ENCODE measurements at regions not wholly inside any gene's neighbourhood (a gene's known extent, or its start where the extent isn't known, plus 50 kb on each side); places are given as distances from the start of the nearest gene placed in this dataset.

DNA sequence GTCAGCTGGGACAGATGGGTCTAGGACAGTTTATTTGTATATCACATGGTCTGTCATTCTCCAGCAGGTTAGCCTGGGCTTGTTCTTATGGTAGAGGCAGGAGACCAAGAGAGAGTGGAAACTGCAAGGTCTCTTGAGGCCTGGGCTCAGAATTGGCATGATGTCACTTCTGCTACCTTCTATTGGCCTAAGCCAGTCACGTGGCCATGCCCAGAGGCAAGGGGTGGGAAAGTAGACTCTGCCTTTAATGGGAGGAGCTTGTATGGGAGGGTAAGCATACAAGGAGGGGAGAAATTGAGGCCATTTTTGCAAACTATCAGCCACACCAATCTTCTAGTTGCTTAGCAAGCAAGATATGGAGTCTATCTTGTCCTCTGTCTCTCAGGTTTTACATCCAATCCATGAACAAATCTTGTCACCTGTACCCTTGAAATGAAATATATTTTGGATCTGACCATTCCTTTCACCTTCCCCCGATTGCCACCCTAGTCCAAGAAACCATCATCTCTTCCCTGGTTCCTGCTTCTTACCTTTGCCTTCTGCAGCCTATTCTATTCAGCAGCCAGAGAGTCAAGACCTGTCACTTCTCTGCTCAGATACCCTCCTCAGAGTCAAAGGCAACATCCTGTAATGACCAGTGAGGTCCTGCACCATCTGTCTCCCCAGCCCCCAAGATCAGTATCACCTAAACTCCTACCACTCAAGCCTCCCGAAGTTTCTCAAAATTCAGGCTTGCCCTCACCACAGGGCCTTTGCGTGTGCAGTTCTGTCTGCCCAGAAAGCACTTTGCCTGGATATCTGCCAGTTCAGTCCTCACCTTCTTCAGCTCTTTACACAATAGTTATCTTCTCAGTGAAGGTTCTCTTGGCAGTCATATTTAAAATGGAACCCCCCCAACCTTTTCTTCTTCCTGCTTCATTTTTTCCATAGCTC lies 240.0 kb downstream of the LOXHD1 start (continued):
- TF ChIP-seq HDAC3 (IDR thresholded peaks at IDR 0.05; ENCODE audit: borderline replicate concordance, partially characterized antibody) (no peak), KAT8 (IDR thresholded peaks at IDR 0.05; ENCODE audit: low read depth) (no peak), JUN (IDR thresholded peaks at IDR 0.05; ENCODE audit: borderline replicate concordance, low read depth, low read length) (peak; percentile 82), JUN (CRISPR knock-in tag; IDR thresholded peaks at IDR 0.05; ENCODE audit: borderline replicate concordance) (no peak), ZKSCAN1 (IDR thresholded peaks at IDR 0.05; ENCODE audit: low read depth, low read length) (no peak), NFXL1 (CRISPR knock-in tag; IDR thresholded peaks at IDR 0.05) (no peak), TEAD4 (IDR thresholded peaks at IDR 0.05; ENCODE audit: low read length) (no peak), TEAD4 (CRISPR knock-in tag; IDR thresholded peaks at IDR 0.05; ENCODE audit: borderline replicate concordance) (no peak), ZBTB8A (IDR thresholded peaks at IDR 0.05; ENCODE audit: partially characterized antibody) (no peak), PHB2 (IDR thresholded peaks at IDR 0.05; ENCODE audit: low read depth) (no peak), FOXK2 (conservative IDR thresholded peaks at IDR 0.05 in 1 of 2, IDR thresholded peaks at IDR 0.05 in 1 of 2; ENCODE audit: low read depth in 2 of 2) (no peak; a peak in 1 of 4 replicates), ZNF384 (IDR thresholded peaks at IDR 0.05; ENCODE audit: low read depth, low read length) (no peak), POLR2AphosphoS2 (IDR thresholded peaks at IDR 0.05; ENCODE audit: low read length) (no peak), MCM5 (IDR thresholded peaks at IDR 0.05; ENCODE audit: low read depth) (no peak), IFI16 (CRISPR knock-in tag; IDR thresholded peaks at IDR 0.05) (no peak), POLR3A (IDR thresholded peaks at IDR 0.05; ENCODE audit: borderline replicate concordance, extremely low read depth, insufficient read depth, insufficient read length) (no peak)
- TF ChIP-seq, protein P1, sequence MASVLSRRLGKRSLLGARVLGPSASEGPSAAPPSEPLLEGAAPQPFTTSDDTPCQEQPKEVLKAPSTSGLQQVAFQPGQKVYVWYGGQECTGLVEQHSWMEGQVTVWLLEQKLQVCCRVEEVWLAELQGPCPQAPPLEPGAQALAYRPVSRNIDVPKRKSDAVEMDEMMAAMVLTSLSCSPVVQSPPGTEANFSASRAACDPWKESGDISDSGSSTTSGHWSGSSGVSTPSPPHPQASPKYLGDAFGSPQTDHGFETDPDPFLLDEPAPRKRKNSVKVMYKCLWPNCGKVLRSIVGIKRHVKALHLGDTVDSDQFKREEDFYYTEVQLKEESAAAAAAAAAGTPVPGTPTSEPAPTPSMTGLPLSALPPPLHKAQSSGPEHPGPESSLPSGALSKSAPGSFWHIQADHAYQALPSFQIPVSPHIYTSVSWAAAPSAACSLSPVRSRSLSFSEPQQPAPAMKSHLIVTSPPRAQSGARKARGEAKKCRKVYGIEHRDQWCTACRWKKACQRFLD (CRISPR knock-in tag; IDR thresholded peaks at IDR 0.05), result no peak
- TF ChIP-seq, protein P2, sequence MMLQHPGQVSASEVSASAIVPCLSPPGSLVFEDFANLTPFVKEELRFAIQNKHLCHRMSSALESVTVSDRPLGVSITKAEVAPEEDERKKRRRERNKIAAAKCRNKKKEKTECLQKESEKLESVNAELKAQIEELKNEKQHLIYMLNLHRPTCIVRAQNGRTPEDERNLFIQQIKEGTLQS (IDR thresholded peaks at IDR 0.05), result peak; percentile 69; the same call in 1 of the 2 replicates
- TF ChIP-seq, protein P2 (CRISPR knock-in tag; conservative IDR thresholded peaks at IDR 0.05), result no peak
- TF ChIP-seq, protein P3, sequence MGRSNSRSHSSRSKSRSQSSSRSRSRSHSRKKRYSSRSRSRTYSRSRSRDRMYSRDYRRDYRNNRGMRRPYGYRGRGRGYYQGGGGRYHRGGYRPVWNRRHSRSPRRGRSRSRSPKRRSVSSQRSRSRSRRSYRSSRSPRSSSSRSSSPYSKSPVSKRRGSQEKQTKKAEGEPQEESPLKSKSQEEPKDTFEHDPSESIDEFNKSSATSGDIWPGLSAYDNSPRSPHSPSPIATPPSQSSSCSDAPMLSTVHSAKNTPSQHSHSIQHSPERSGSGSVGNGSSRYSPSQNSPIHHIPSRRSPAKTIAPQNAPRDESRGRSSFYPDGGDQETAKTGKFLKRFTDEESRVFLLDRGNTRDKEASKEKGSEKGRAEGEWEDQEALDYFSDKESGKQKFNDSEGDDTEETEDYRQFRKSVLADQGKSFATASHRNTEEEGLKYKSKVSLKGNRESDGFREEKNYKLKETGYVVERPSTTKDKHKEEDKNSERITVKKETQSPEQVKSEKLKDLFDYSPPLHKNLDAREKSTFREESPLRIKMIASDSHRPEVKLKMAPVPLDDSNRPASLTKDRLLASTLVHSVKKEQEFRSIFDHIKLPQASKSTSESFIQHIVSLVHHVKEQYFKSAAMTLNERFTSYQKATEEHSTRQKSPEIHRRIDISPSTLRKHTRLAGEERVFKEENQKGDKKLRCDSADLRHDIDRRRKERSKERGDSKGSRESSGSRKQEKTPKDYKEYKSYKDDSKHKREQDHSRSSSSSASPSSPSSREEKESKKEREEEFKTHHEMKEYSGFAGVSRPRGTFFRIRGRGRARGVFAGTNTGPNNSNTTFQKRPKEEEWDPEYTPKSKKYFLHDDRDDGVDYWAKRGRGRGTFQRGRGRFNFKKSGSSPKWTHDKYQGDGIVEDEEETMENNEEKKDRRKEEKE (IDR thresholded peaks at IDR 0.05; ENCODE audit: borderline replicate concordance in 1 of 2, control insufficient read depth in 1 of 2, low read depth in 2 of 2, low read length in 1 of 2), result no peak
- TF ChIP-seq, protein P4, sequence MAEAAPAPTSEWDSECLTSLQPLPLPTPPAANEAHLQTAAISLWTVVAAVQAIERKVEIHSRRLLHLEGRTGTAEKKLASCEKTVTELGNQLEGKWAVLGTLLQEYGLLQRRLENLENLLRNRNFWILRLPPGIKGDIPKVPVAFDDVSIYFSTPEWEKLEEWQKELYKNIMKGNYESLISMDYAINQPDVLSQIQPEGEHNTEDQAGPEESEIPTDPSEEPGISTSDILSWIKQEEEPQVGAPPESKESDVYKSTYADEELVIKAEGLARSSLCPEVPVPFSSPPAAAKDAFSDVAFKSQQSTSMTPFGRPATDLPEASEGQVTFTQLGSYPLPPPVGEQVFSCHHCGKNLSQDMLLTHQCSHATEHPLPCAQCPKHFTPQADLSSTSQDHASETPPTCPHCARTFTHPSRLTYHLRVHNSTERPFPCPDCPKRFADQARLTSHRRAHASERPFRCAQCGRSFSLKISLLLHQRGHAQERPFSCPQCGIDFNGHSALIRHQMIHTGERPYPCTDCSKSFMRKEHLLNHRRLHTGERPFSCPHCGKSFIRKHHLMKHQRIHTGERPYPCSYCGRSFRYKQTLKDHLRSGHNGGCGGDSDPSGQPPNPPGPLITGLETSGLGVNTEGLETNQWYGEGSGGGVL (CRISPR knock-in tag; IDR thresholded peaks at IDR 0.05), result no peak
